ENCODE measurements at regions not wholly inside any gene's neighbourhood (a gene's known extent, or its start where the extent isn't known, plus 50 kb on each side); places are given as distances from the start of the nearest gene placed in this dataset.
A peak's percentile ranks its signal among the peaks of the same experiment; 100 is the strongest.

GRCh38 chr2:207464007-207464406 lies 65.8 kb upstream of the CREB1 start:
- DNase-seq, result no peak

GRCh38 chr2:207465894-207466293 lies 63.9 kb upstream of the CREB1 start:
- DNase-seq, result no peak

- DNase-seq, result no peak
Observed at GRCh38 chr2:207467716-207468347, 61.9 kb upstream of the CREB1 start.

- no peak for DNase-seq
Observed at GRCh38 chr2:207468488-207468887, 61.3 kb upstream of the CREB1 start.

- DNase-seq, result no peak
Observed at GRCh38 chr2:207469451-207469850, 60.3 kb upstream of the CREB1 start.

GRCh38 chr2:207469943-207470729 lies 59.6 kb upstream of the CREB1 start:
- DNase-seq, result no peak

- DNase-seq, result no peak
Observed at GRCh38 chr2:207471261-207471660, 58.5 kb upstream of the CREB1 start.

GRCh38 chr2:207472343-207473048 lies 57.3 kb upstream of the CREB1 start:
- no peak for DNase-seq

GRCh38 chr2:207473049-207473930 lies 56.5 kb upstream of the CREB1 start:
- DNase-seq, result peak; percentile 47

GRCh38 chr2:207473931-207474235 lies 55.9 kb upstream of the CREB1 start:
- DNase-seq, result no peak

- DNase-seq, result peak; percentile 67
Observed at GRCh38 chr2:207474863-207475485, 54.8 kb upstream of the CREB1 start.

GRCh38 chr2:207475546-207475945 lies 54.2 kb upstream of the CREB1 start:
- DNase-seq, result no peak

GRCh38 chr2:207477896-207478295 lies 51.9 kb upstream of the CREB1 start:
- DNase-seq, result no peak

- DNase-seq, result no peak
Observed at GRCh38 chr2:207478572-207478971, 51.2 kb upstream of the CREB1 start.

GRCh38 chr2:207479198-207479785 lies 50.5 kb upstream of the CREB1 start:
- DNase-seq, result no peak

Data from stimulated activated CD4-positive, alpha-beta T cell treated with anti-CD3 and anti-CD28 coated beads, Interleukin-4, amount 100 ng/mL, for 24 hours (primary cell).